ENCODE measurements at regions not wholly inside any gene's neighbourhood (a gene's known extent, or its start where the extent isn't known, plus 50 kb on each side); places are given as distances from the start of the nearest gene placed in this dataset.

- Histone ChIP-seq H4K8ac (replicated peaks; ENCODE audit: insufficient read length, low read depth, low read length) (no peak overlapping the region), H3K23ac (ENCODE audit: insufficient read length, low read depth, low read length) (no peak overlapping the region), H4K91ac (ENCODE audit: insufficient read length, low read depth, low read length) (no peak overlapping the region), H2BK15ac (ENCODE audit: low read depth, low read length) (no peak overlapping the region), H2BK5ac (ENCODE audit: insufficient read length, low read length) (no peak overlapping the region), H3K4ac (ENCODE audit: low read depth, low read length) (no peak overlapping the region), H3K27me3 (ENCODE audit: insufficient read depth, low read length) (no peaks in the 10 kb centered on the region), H3K79me1 (ENCODE audit: insufficient read depth, low read depth, low read length, poor library complexity, severe bottlenecking) (no peaks in the 10 kb centered on the region), H2AFZ (ENCODE audit: low read length) (no peak overlapping the region), H4K5ac (ENCODE audit: insufficient read length, low read depth, low read length) (no peak overlapping the region), H3K14ac (ENCODE audit: insufficient read depth, low read length) (no peak overlapping the region), H3T11ph (ENCODE audit: low read length) (no peak overlapping the region), H3K4me2 (ENCODE audit: insufficient read depth, insufficient read length, low read length) (no peak overlapping the region), H2BK20ac (ENCODE audit: low read depth, low read length, poor library complexity, severe bottlenecking) (no peak overlapping the region), H3K9ac (ENCODE audit: extremely low read depth, insufficient read length, low read length) (no peak overlapping the region), H3K79me2 (ENCODE audit: insufficient read depth, low read length) (no peaks in the 10 kb centered on the region), H3K23me2 (ENCODE audit: insufficient read length, low read depth, low read length, poor library complexity, severe bottlenecking) (no peaks in the 10 kb centered on the region), H2BK12ac (ENCODE audit: insufficient read length, low read depth, low read length) (no peak overlapping the region), H3K27ac (ENCODE audit: insufficient read length, low read depth, low read length) (no peak overlapping the region), H4K20me1 (ENCODE audit: control insufficient read depth, insufficient read depth, insufficient read length) (no peaks in the 10 kb centered on the region), H2BK120ac (ENCODE audit: low read depth, low read length, poor library complexity, severe bottlenecking) (no peak overlapping the region), H2AK5ac (ENCODE audit: insufficient read length, low read length) (no peak overlapping the region), H3K18ac (ENCODE audit: insufficient read length, low read depth, low read length) (no peak overlapping the region), H3K9me3 (ENCODE audit: control insufficient read depth, low read depth, low read length) (no peaks in the 10 kb centered on the region), H3K56ac (ENCODE audit: insufficient read length, low read depth, low read length) (no peak overlapping the region), H3K4me1 (ENCODE audit: insufficient read depth, low read length) (no peaks in the 10 kb centered on the region; the same call in 1 of the 2 replicates)
- Mint-ChIP-seq H3K9me3 (no peaks in the 10 kb centered on the region), H3K4me1 (peaks cover 22 to 23% of the 10 kb centered on the region in 2 experiments), H3K27me3 (ENCODE audit: low read depth) (peaks cover 35% of the 10 kb centered on the region), H3K4me3 (no peak overlapping the region), H3K36me3 (ENCODE audit: insufficient read depth in 1 of 3, low read depth in 3 of 3) (no peaks in the 10 kb centered on the region), H3K27ac (no peak overlapping the region)
- TF ChIP-seq CTCF (conservative IDR thresholded peaks at IDR 0.05), result no peak
- no peak for DNase-seq
- WGBS (ENCODE audit: extremely low coverage, insufficient read length, low lambda C conversion rate), result no CpG with 5 or more reads among the region's 8 CpGs
These were observed 81.1 kb upstream of the VGLL4 start for GRCh38 chr3:11724615-11725339.

All from H9 (cell line).